SK-N-SH treated with all-trans-retinoic acid at 6 μM for 48 hours (cell line): ENCODE measurements at regions not wholly inside any gene's neighbourhood (a gene's known extent, or its start where the extent isn't known, plus 50 kb on each side); places are given as distances from the start of the nearest gene placed in this dataset.

Experiments
- CREB5 ChIP-seq: fragments of 250-450 bp; sonication (Bioruptor Pico); IDR thresholded peaks from 2 replicates; pipeline ENCODE4 v1.5.1; 2020; ENCODE audit warnings: low read depth, mild to moderate bottlenecking, moderate library complexity
- CSDC2 ChIP-seq: fragments of 250-450 bp; sonication (Bioruptor Pico); IDR thresholded peaks from 2 replicates; pipeline ENCODE4 v1.5.0; 2020; ENCODE audit warnings: mild to moderate bottlenecking, moderate library complexity
- OSR1 ChIP-seq: fragments of 250-450 bp; sonication (Bioruptor Pico); IDR thresholded peaks from 2 replicates; pipeline ENCODE4 v1.8.0; 2022; ENCODE audit warnings: moderate library complexity, mild to moderate bottlenecking, inconsistent platforms
- PATZ1 ChIP-seq: fragments of 250-450 bp; sonication (Bioruptor Pico); IDR thresholded peaks from 2 replicates; pipeline ENCODE4 v1.8.0; 2020; ENCODE audit warnings: mild to moderate bottlenecking, moderate library complexity, borderline replicate concordance
- POU6F1 ChIP-seq: fragments of 250-450 bp; sonication (Bioruptor Pico); IDR thresholded peaks from 2 replicates; pipeline ENCODE4 v1.8.0; 2021; ENCODE audit warnings: low read depth, mild to moderate bottlenecking, moderate library complexity, borderline replicate concordance
- PPARA ChIP-seq: fragments of 250-450 bp; sonication (Bioruptor Pico); IDR thresholded peaks from 2 replicates; pipeline ENCODE4 v1.5.0; 2020; ENCODE audit warnings: mild to moderate bottlenecking, borderline replicate concordance
- RARB ChIP-seq: fragments of 250-450 bp; sonication (Bioruptor Pico); IDR thresholded peaks from 2 replicates; pipeline ENCODE4 v1.8.0; 2021; ENCODE audit warnings: mild to moderate bottlenecking, moderate library complexity
- TCF4 ChIP-seq: fragments of 250-450 bp; sonication (Bioruptor Pico); IDR thresholded peaks from 2 replicates; pipeline ENCODE4 v1.8.0; 2021; ENCODE audit warnings: mild to moderate bottlenecking, moderate library complexity, borderline replicate concordance
- ZC3H10 ChIP-seq: fragments of 250-450 bp; sonication (Bioruptor Pico); IDR thresholded peaks from 2 replicates; pipeline ENCODE4 v1.5.1; 2021; ENCODE audit warnings: mild to moderate bottlenecking, moderate library complexity
- ZFP30 ChIP-seq: fragments of 450-650 bp; formaldehyde crosslinking; IDR thresholded peaks from 2 replicates; pipeline ENCODE4 v1.5.0; 2022; ENCODE audit warnings: mild to moderate bottlenecking, moderate library complexity
- ZNF70 ChIP-seq: fragments of 450-650 bp; formaldehyde crosslinking; IDR thresholded peaks from 2 replicates; pipeline ENCODE4 v1.5.0; 2020; ENCODE audit warnings: mild to moderate bottlenecking, moderate library complexity

GRCh38 chr13:99071211-99071610 lies 93.3 kb upstream of the DOCK9 start:
- TF ChIP-seq ZNF70 (CRISPR knock-in tag): no peak
- TF ChIP-seq CSDC2 (CRISPR knock-in tag): no peak
- TF ChIP-seq ZFP30 (CRISPR knock-in tag): no peak
- TF ChIP-seq PATZ1 (CRISPR knock-in tag): no peak
- no peak for TF ChIP-seq POU6F1 (CRISPR knock-in tag)
- no peak for TF ChIP-seq CREB5 (CRISPR knock-in tag)
- TF ChIP-seq PPARA (CRISPR knock-in tag): no peak
- TF ChIP-seq RARB (CRISPR knock-in tag): no peak
- TF ChIP-seq ZC3H10 (CRISPR knock-in tag): no peak
- TF ChIP-seq OSR1 (CRISPR knock-in tag): no peak
- no peak for TF ChIP-seq TCF4 (CRISPR knock-in tag)
